ENCODE measurements at regions not wholly inside any gene's neighbourhood (a gene's known extent, or its start where the extent isn't known, plus 50 kb on each side); places are given as distances from the start of the nearest gene placed in this dataset.

DNA sequence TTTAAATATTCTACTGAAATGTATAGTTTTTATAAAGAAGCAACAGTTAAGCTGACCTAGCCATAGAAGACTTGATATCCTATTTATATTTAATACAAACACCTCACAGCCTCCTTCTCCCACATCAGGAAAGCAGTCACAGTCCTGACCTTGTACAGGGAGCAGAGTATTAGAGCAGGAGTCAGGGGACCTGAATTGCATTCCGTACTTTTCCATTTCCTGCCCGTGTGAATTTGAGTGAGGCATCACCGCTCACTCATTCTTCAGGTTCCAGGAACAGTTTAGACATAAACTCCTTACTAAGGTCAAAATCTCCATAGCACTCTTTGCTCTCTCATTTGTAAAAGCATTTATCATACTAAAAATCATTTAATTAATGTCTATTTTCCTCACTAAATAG is 482.5 kb upstream of the FAT3 start:
- TF ChIP-seq, protein P1, sequence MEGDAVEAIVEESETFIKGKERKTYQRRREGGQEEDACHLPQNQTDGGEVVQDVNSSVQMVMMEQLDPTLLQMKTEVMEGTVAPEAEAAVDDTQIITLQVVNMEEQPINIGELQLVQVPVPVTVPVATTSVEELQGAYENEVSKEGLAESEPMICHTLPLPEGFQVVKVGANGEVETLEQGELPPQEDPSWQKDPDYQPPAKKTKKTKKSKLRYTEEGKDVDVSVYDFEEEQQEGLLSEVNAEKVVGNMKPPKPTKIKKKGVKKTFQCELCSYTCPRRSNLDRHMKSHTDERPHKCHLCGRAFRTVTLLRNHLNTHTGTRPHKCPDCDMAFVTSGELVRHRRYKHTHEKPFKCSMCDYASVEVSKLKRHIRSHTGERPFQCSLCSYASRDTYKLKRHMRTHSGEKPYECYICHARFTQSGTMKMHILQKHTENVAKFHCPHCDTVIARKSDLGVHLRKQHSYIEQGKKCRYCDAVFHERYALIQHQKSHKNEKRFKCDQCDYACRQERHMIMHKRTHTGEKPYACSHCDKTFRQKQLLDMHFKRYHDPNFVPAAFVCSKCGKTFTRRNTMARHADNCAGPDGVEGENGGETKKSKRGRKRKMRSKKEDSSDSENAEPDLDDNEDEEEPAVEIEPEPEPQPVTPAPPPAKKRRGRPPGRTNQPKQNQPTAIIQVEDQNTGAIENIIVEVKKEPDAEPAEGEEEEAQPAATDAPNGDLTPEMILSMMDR (IDR thresholded peaks at IDR 0.05; ENCODE audit: insufficient read depth, low read length), result no peak
- H3K4me3 ChIP-seq (ENCODE audit: low read depth, low read length), result no peak overlapping the region
- no peak for DNase-seq (ENCODE audit: low read depth)

DNA sequence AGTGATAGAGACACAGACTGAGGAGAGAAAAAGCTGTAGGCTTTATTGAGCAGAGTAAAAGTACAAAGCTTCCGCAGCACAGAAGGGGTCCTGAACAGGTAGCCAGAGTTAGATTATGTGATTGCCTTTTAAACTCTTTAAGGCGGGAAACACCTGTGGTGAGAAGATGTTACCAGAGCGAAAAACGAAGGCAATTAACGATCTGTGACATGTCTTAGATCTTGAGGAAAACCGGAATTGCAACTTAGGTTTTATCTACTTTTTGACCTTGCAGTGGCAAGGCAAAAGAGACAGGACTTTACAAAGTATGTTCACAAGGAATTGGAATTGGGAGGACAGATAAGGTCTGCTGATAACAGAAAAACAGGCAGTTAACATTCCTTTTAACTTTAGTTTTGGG is 493.6 kb upstream of the FAT3 start:
- TF ChIP-seq, protein P1 (IDR thresholded peaks at IDR 0.05; ENCODE audit: insufficient read depth, low read length), result no peak
- DNase-seq (ENCODE audit: low read depth), result no peak
- no peak overlapping the region for H3K4me3 ChIP-seq (ENCODE audit: low read depth, low read length)

DNA sequence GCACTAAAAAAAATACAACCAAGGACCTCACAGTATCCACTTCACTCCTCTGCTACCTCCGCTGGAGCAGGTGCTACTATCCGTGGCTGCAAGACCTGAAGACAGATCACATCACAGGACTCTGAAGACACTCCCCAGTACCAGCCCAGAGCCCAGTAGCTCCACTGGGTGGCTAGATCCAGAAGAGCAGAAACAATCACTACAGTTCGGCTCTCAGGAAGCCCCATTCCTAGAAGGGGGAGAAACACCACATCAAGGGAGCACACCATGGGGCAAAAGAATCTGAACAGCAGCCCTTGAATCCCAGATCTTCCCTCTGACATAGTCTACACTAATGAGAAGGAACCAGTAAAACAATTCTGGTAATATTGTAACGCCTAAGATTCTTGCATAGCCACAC is 494.0 kb upstream of the FAT3 start:
- TF ChIP-seq, protein P1 (IDR thresholded peaks at IDR 0.05; ENCODE audit: insufficient read depth, low read length), result no peak
- no peak overlapping the region for H3K4me3 ChIP-seq (ENCODE audit: low read depth, low read length)
- no peak for DNase-seq (ENCODE audit: low read depth)

DNA sequence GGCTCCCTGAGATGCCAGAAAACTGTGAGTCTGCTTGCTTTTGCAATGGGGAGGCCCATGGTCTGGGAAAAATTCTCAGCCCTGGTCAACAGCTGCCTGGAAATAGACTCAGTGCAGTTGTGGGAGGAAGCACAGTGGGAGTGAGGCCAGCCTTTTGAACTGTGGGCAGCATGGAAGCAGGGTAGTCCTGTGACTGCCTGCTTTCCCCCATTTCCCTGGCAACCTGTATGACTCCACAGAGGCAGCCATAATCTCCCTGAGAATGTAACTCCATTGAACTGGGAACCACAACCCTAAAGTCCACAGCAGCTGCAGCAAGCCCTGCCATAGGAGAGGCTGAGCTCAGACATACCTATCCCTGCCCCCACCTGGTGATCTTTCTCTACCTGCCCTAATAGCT is 494.6 kb upstream of the FAT3 start:
- TF ChIP-seq, protein P1 (IDR thresholded peaks at IDR 0.05; ENCODE audit: insufficient read depth, low read length), result no peak
- no peak for DNase-seq (ENCODE audit: low read depth)
- no peak overlapping the region for H3K4me3 ChIP-seq (ENCODE audit: low read depth, low read length)

DNA sequence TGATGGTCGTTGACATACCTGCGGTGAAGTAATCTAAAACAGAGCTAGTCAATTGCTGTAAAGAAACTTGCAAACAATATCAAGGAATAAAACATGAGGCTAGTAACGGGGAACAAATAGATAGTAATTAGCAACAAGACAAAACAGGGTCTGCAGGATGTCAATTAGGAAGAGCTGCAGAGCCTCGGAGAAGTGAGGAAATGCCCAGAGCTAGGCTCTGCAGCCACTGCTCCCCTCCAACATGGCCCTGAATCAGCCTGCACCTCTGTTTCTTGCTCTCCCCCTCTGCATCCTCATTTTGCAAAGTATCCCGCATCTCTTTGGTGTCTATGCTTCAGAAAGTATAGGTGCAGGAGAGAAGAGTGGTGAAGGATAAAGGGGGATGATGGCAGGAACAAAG is 507.4 kb upstream of the FAT3 start:
- no peak for DNase-seq (ENCODE audit: low read depth)
- TF ChIP-seq, protein P1 (IDR thresholded peaks at IDR 0.05; ENCODE audit: insufficient read depth, low read length), result no peak
- H3K4me3 ChIP-seq (ENCODE audit: low read depth, low read length), result no peak overlapping the region

DNA sequence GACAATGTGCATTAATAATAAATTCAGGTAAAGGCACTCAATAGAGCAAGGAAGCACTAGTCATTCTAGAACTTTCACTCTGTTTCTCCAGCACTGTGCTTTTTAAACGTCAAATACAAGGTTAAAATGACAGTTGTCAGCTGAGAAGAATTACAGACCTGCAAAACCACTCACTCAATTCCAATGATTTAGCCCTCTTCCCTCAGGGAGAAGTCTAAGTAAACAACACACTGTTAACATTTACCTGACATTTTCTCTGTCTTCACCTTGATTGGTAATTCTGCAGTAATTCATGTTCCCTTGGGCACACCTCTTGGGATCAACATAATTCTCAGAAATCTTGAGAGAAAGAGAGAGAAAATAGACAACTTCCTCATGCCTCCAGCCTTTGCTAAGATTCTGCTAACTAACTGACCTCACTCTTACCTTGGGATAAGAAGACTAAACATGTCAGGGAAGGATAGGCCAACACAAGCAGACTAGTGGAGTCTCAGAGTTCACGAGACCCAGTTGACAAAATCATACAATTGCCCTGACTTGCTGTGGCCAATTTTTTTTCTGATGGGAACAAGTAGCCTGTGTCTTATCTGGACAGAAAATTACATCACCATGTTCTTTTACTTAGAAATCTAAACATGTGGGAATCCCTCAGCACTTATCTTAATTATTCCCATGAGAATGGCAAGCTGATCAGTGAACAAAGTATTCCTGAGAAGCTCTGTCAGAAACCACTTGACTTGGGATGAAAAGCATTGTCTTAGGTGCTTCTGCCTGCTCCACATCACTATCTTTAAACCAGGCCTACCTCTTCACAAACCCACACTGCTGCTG is 516.8 kb upstream of the FAT3 start:
- TF ChIP-seq, protein P1 (IDR thresholded peaks at IDR 0.05; ENCODE audit: insufficient read depth, low read length), result no peak
- no peak for DNase-seq (ENCODE audit: low read depth)
- H3K4me3 ChIP-seq (ENCODE audit: low read depth, low read length), result no peak overlapping the region

DNA sequence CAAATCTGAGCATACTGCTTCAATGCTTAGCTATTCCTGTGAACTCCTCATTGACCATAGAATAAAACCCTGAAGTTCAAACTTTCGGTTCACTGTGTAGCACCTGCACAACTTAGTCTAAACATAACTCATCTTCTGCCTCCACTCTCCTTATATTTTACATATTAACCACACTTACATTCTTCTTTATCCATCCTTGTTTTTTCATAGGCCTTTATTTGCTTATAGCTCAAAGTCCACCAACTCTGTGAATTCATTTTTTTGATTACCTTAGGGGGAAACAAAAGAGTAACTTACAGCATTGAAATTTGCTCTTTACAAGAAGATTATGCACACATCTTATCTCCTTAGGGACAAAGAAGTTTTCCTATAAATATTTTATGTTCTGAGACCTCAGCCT is 521.6 kb upstream of the FAT3 start:
- TF ChIP-seq, protein P1 (IDR thresholded peaks at IDR 0.05; ENCODE audit: insufficient read depth, low read length), result no peak
- H3K4me3 ChIP-seq (ENCODE audit: low read depth, low read length), result no peak overlapping the region
- DNase-seq (ENCODE audit: low read depth), result no peak
